SK-N-SH (cell line): ENCODE measurements at regions not wholly inside any gene's neighbourhood (a gene's known extent, or its start where the extent isn't known, plus 50 kb on each side); places are given as distances from the start of the nearest gene placed in this dataset.

Experiments
- CTCF ChIA-PET: fragments of 300-600, 350-600 bp; formaldehyde crosslinking; extraction: SDS; loops from one replicate; lab custom pipeline; 2021; lab: Yijun Ruan, JAX
- POLR2A ChIA-PET: fragments of 350-600 bp; sonication (Branson Sonifier 250); formaldehyde crosslinking; extraction: SDS; loops from one replicate; lab custom pipeline; 2020; ENCODE audit warnings: antibody characterized with exemption, inconsistent platforms; lab: Yijun Ruan, JAX
- DNase-seq: peaks from one replicate; pipeline ENCODE4 v3.0.0; 2012
- H2AFZ ChIP-seq: fragments of 200-600 bp; sonication (generic); 2 replicates; pipeline ENCODE4 v1.8.1; 2016; ENCODE audit warnings: antibody characterized with exemption, mild to moderate bottlenecking, low read depth
- H3F3A ChIP-seq: fragments of 200-600 bp; sonication (generic); replicated peaks from 2 replicates; pipeline ENCODE3; 2016; ENCODE audit warnings: antibody characterized with exemption, mild to moderate bottlenecking; ENCODE audit not compliant: insufficient read depth
- H3K27ac ChIP-seq, 2 experiments: fragments of 200-500 bp in 1 of 2; fragments of 200-600 bp in 1 of 2; sonication (Bioruptor generic) in 1 of 2; sonication (generic), shearing (Covaris generic) in 1 of 2; 2 replicates each; pipeline versions ENCODE4 v1.5.1 to v1.6.1; 2014 to 2016; ENCODE audit warnings: low read depth in 2 of 2, inconsistent platforms in 1 of 2, low read length in 1 of 2, mild to moderate bottlenecking in 1 of 2, mixed read lengths in 1 of 2
- H3K27me3 ChIP-seq: fragments of 200-600 bp; sonication (generic), shearing (Covaris generic); 2 replicates; pipeline ENCODE4 v1.6.1; 2016; ENCODE audit warnings: mixed run types; ENCODE audit not compliant: insufficient read depth
- H3K36me3 ChIP-seq, 2 experiments: fragments of 200-500 bp in 1 of 2; fragments of 200-600 bp in 1 of 2; sonication (Bioruptor generic) in 1 of 2; sonication (generic) in 1 of 2; replicated peaks in 1 of 2; 2 replicates each; pipeline versions ENCODE3 to v1.5.1; 2014 to 2016; ENCODE audit warnings: low read length in 1 of 2, mild to moderate bottlenecking in 1 of 2; ENCODE audit not compliant: insufficient read depth in 2 of 2, control insufficient read depth in 1 of 2
- H3K4me1 ChIP-seq, 2 experiments: fragments of 200-500 bp in 1 of 2; fragments of 200-600 bp in 1 of 2; sonication (Bioruptor generic) in 1 of 2; sonication (generic), shearing (Covaris generic) in 1 of 2; 2 replicates each; pipeline versions ENCODE4 v1.5.1 to v1.6.1; 2014 to 2016; ENCODE audit warnings: low read depth in 1 of 2, low read length in 1 of 2, mixed run types in 1 of 2; ENCODE audit not compliant: insufficient read depth in 2 of 2, control insufficient read depth in 1 of 2
- H3K4me2 ChIP-seq: fragments of 200-600 bp; sonication (generic), shearing (Covaris generic); 2 replicates; pipeline ENCODE4 v1.6.1; 2017; ENCODE audit warnings: mixed run types
- H3K4me3 ChIP-seq, 2 experiments: fragments of 200-500 bp in 1 of 2; fragments of 200-600 bp in 1 of 2; sonication (Bioruptor generic) in 1 of 2; sonication (generic), shearing (Covaris generic) in 1 of 2; 2 replicates each; pipeline versions ENCODE4 v1.5.1 to v1.8.1; 2014 to 2016; ENCODE audit warnings: low read depth in 2 of 2, inconsistent platforms in 1 of 2, low read length in 1 of 2, mild to moderate bottlenecking in 1 of 2, mixed read lengths in 1 of 2, moderate library complexity in 1 of 2
- H3K79me2 ChIP-seq: fragments of 200-600 bp; sonication (generic); 2 replicates; pipeline ENCODE4 v1.8.1; 2017; ENCODE audit warnings: mild to moderate bottlenecking; ENCODE audit not compliant: insufficient read depth
- H3K9ac ChIP-seq: fragments of 200-600 bp; sonication (generic); 2 replicates; pipeline ENCODE4 v1.6.1; 2017; ENCODE audit warnings: mixed run types
- H3K9me2 ChIP-seq: fragments of 200-600 bp; sonication (generic); 2 replicates; pipeline ENCODE4 v1.6.1; 2017; ENCODE audit warnings: mixed run types
- H3K9me3 ChIP-seq: fragments of 200-600 bp; sonication (generic); 2 replicates; pipeline ENCODE4 v1.6.1; 2017; ENCODE audit warnings: mixed run types, mild to moderate bottlenecking, moderate library complexity
- H4K20me1 ChIP-seq: fragments of 200-600 bp; sonication (generic); 2 replicates; pipeline ENCODE4 v1.6.1; 2017; ENCODE audit warnings: mild to moderate bottlenecking, mixed run types; ENCODE audit not compliant: insufficient read depth
- CHD2 ChIP-seq: fragments of 150-350 bp; IDR thresholded peaks from 2 replicates; pipeline ENCODE4 v1.6.1; 2018; ENCODE audit warnings: low read length; ENCODE audit not compliant: partially characterized antibody
- EP300 ChIP-seq, 2 experiments: IDR thresholded peaks; 2 replicates each; pipeline versions ENCODE4 v1.4.0 to v1.6.1; 2012; ENCODE audit warnings: borderline replicate concordance in 1 of 2, low read depth in 1 of 2, low read length in 1 of 2
- FOSL2 ChIP-seq: IDR thresholded peaks from 2 replicates; pipeline ENCODE4 v1.4.0; 2012; ENCODE audit warnings: low read depth, mild to moderate bottlenecking, moderate library complexity, borderline replicate concordance
- GABPA ChIP-seq: IDR thresholded peaks from 2 replicates; pipeline ENCODE4 v1.4.0; 2012; ENCODE audit warnings: low read depth, mild to moderate bottlenecking
- IRF3 ChIP-seq: fragments of 150-350 bp; IDR thresholded peaks from 2 replicates; pipeline ENCODE4 v1.6.1; 2016; ENCODE audit warnings: mild to moderate bottlenecking, low read depth, low read length
- JUND ChIP-seq: IDR thresholded peaks from 2 replicates; pipeline ENCODE4 v1.4.0; 2012
- MAX ChIP-seq: IDR thresholded peaks from 2 replicates; pipeline ENCODE4 v1.4.0; 2012; ENCODE audit warnings: low read depth
- MEF2A ChIP-seq: IDR thresholded peaks from 2 replicates; pipeline ENCODE4 v1.4.0; 2012; ENCODE audit warnings: low read depth, borderline replicate concordance
- MXI1 ChIP-seq: IDR thresholded peaks from 2 replicates; pipeline ENCODE4 v1.6.1; 2012; ENCODE audit warnings: mild to moderate bottlenecking, low read depth, low read length, improper control_type of control experiment
- POLR2AphosphoS5 ChIP-seq: IDR thresholded peaks from 2 replicates; pipeline ENCODE4 v1.6.1; 2012; ENCODE audit warnings: low read depth, low read length
- REST ChIP-seq: IDR thresholded peaks from 2 replicates; pipeline ENCODE4 v1.6.1; 2012; ENCODE audit warnings: mild to moderate bottlenecking, low read depth, low read length, moderate library complexity
- SMC3 ChIP-seq: IDR thresholded peaks from 2 replicates; pipeline ENCODE4 v1.6.1; 2012; ENCODE audit warnings: low read depth, low read length, improper control_type of control experiment
- TEAD4 ChIP-seq: IDR thresholded peaks from 2 replicates; pipeline ENCODE4 v1.4.0; 2012; ENCODE audit warnings: mild to moderate bottlenecking, borderline replicate concordance; ENCODE audit not compliant: insufficient read depth
- YY1 ChIP-seq: IDR thresholded peaks from 2 replicates; pipeline ENCODE4 v1.4.0; 2012; ENCODE audit warnings: low read depth, mild to moderate bottlenecking

GRCh38 chr16:63896383-63897109, 1225.3 kb downstream of the CDH11 start (continued):
- no peak for TF ChIP-seq REST
- TF ChIP-seq, all 33 proteins: peak for 0

GRCh38 chr16:63890723-63891122, 1231.1 kb downstream of the CDH11 start:
- CTCF ChIA-PET: no interaction called here
- no peaks in the 10 kb centered on the region for H3K27me3 ChIP-seq
- H3F3A ChIP-seq: peaks cover 11% of the 10 kb centered on the region
- H3K9me3 ChIP-seq: no peaks in the 10 kb centered on the region
- peak overlapping the region in 1 of 2 experiments; percentile 60; a peak in 2 of 4 replicates for H3K27ac ChIP-seq
- H3K9me2 ChIP-seq: no peaks in the 10 kb centered on the region
- no peaks in the 10 kb centered on the region for H3K79me2 ChIP-seq
- H3K36me3 ChIP-seq: no peaks in the 10 kb centered on the region
- 0 out of 4 replicates have a peak, but pooled peaks cover 0 to 5% of the 10 kb centered on the region in 2 experiments for H3K4me1 ChIP-seq
- POLR2A ChIA-PET: no interaction called here
- H2AFZ ChIP-seq: no peak overlapping the region
- no peak overlapping the region for H3K4me2 ChIP-seq
- no peak for DNase-seq
- no peak for TF ChIP-seq IRF3
- TF ChIP-seq CHD2: no peak
- TF ChIP-seq FOSL2: no peak
- no peak for TF ChIP-seq MEF2A
- TF ChIP-seq MXI1: no peak
- TF ChIP-seq JUND: no peak
- no peak for TF ChIP-seq EP300 (IDR thresholded peaks at IDR 0.05; ENCODE audit: borderline replicate concordance in 1 of 2, low read depth in 1 of 2, low read length in 1 of 2)
- no peak for TF ChIP-seq MAX
- TF ChIP-seq GABPA: no peak
- TF ChIP-seq TEAD4: no peak
- TF ChIP-seq YY1: no peak
- no peak for TF ChIP-seq SMC3
- no peak for TF ChIP-seq POLR2AphosphoS5
- TF ChIP-seq REST: no peak
- no peak overlapping the region for H3K9ac ChIP-seq
- no peaks in the 10 kb centered on the region for H4K20me1 ChIP-seq
- H3K4me3 ChIP-seq: no peak overlapping the region
